ENCODE measurements at regions not wholly inside any gene's neighbourhood (a gene's known extent, or its start where the extent isn't known, plus 50 kb on each side); places are given as distances from the start of the nearest gene placed in this dataset.

GRCh38 chr7:89994483-89994882 lies 159.8 kb upstream of the STEAP1 start:
- no peak overlapping the region for H3K4me3 ChIP-seq
- no peaks in the 10 kb centered on the region for H4K20me1 ChIP-seq (ENCODE audit: insufficient read depth)
- no peaks in the 10 kb centered on the region for H3K9me3 ChIP-seq (ENCODE audit: low read depth)
- no peak overlapping the region for H3K4me2 ChIP-seq (ENCODE audit: unreplicated experiment)
- no peaks in the 10 kb centered on the region for H3F3A ChIP-seq (ENCODE audit: insufficient read depth)
- in situ Hi-C loops (cut with MboI): no loop called here
- WGBS, 2 experiments (ENCODE audit: low coverage in 1 of 2, low lambda C conversion rate in 2 of 2, missing lambda C conversion rate in 2 of 2): 19 to 26% methylated on average over 1 of the region's 1 CpG
- H3K4me1 ChIP-seq (ENCODE audit: insufficient read depth): no peaks in the 10 kb centered on the region
- no peak for TF ChIP-seq EZH2phosphoT487 (IDR thresholded peaks at IDR 0.05; ENCODE audit: insufficient read depth, low read depth)
- TF ChIP-seq EZH2 (IDR thresholded peaks at IDR 0.05; ENCODE audit: insufficient read depth, poor library complexity, severe bottlenecking): no peak
- H3K27me3 ChIP-seq (replicated peaks; ENCODE audit: insufficient read depth): no peaks in the 10 kb centered on the region
- no peak overlapping the region for H3K9ac ChIP-seq
- no peaks in the 10 kb centered on the region for H3K36me3 ChIP-seq (ENCODE audit: low read depth)
- H3K27ac ChIP-seq: no peak overlapping the region
- H2AFZ ChIP-seq: no peak overlapping the region
- peak; percentile 10 for DNase-seq
- no peaks in the 10 kb centered on the region for H3K9me2 ChIP-seq (ENCODE audit: insufficient read depth)
- no peaks in the 10 kb centered on the region for H3K79me2 ChIP-seq (ENCODE audit: insufficient read depth)

GRCh38 chr7:89998554-89998953 lies 155.7 kb upstream of the STEAP1 start:
- 33 to 39% methylated on average over 2 of the region's 2 CpGs for WGBS, 2 experiments (ENCODE audit: low coverage in 1 of 2, low lambda C conversion rate in 2 of 2, missing lambda C conversion rate in 2 of 2)

GRCh38 chr7:90005836-90006235 lies 148.4 kb upstream of the STEAP1 start:
- peaks cover 2% of the 10 kb centered on the region; the same call in 1 of the 2 replicates for H3K9me2 ChIP-seq (ENCODE audit: insufficient read depth)
- no peaks in the 10 kb centered on the region for H3K9me3 ChIP-seq (ENCODE audit: low read depth)
- no peak overlapping the region for H3K4me2 ChIP-seq (ENCODE audit: unreplicated experiment)
- H3K36me3 ChIP-seq (ENCODE audit: low read depth): no peaks in the 10 kb centered on the region
- no peak for DNase-seq
- no peaks in the 10 kb centered on the region for H3K79me2 ChIP-seq (ENCODE audit: insufficient read depth)
- in situ Hi-C loops (cut with MboI): no loop called here
- 66 to 68% methylated on average over 2 of the region's 2 CpGs for WGBS, 2 experiments (ENCODE audit: low coverage in 1 of 2, low lambda C conversion rate in 2 of 2, missing lambda C conversion rate in 2 of 2)
- H3K27ac ChIP-seq: no peak overlapping the region
- H3K4me3 ChIP-seq: no peak overlapping the region
- H3K4me1 ChIP-seq (ENCODE audit: insufficient read depth): no peaks in the 10 kb centered on the region
- no peak overlapping the region for H3K9ac ChIP-seq
- TF ChIP-seq EZH2phosphoT487 (IDR thresholded peaks at IDR 0.05; ENCODE audit: insufficient read depth, low read depth) (no peak), EZH2 (IDR thresholded peaks at IDR 0.05; ENCODE audit: insufficient read depth, poor library complexity, severe bottlenecking) (no peak)
- no peaks in the 10 kb centered on the region; the same call in none of the 2 replicates for H3K27me3 ChIP-seq (replicated peaks; ENCODE audit: insufficient read depth)
- H4K20me1 ChIP-seq (ENCODE audit: insufficient read depth): no peaks in the 10 kb centered on the region
- H3F3A ChIP-seq (ENCODE audit: insufficient read depth): no peaks in the 10 kb centered on the region
- H2AFZ ChIP-seq: no peak overlapping the region

More at GRCh38 chr7:89998554-89998953, 155.7 kb upstream of the STEAP1 start:
- Histone ChIP-seq H4K20me1 (ENCODE audit: insufficient read depth) (no peaks in the 10 kb centered on the region), H3K79me2 (ENCODE audit: insufficient read depth) (no peaks in the 10 kb centered on the region), H3F3A (ENCODE audit: insufficient read depth) (no peaks in the 10 kb centered on the region), H3K9ac (no peak overlapping the region), H3K9me2 (ENCODE audit: insufficient read depth) (no peaks in the 10 kb centered on the region), H3K27ac (no peak overlapping the region), H3K4me1 (ENCODE audit: insufficient read depth) (no peaks in the 10 kb centered on the region), H2AFZ (no peak overlapping the region), H3K9me3 (ENCODE audit: low read depth) (no peaks in the 10 kb centered on the region), H3K4me3 (no peak overlapping the region), H3K36me3 (ENCODE audit: low read depth) (no peaks in the 10 kb centered on the region), H3K27me3 (replicated peaks; ENCODE audit: insufficient read depth) (no peaks in the 10 kb centered on the region), H3K4me2 (ENCODE audit: unreplicated experiment) (no peak overlapping the region)
- TF ChIP-seq EZH2 (IDR thresholded peaks at IDR 0.05; ENCODE audit: insufficient read depth, poor library complexity, severe bottlenecking): no peak
- TF ChIP-seq EZH2phosphoT487 (IDR thresholded peaks at IDR 0.05; ENCODE audit: insufficient read depth, low read depth): no peak
- in situ Hi-C loops (cut with MboI): no loop called here
- DNase-seq: no peak

- no peak for TF ChIP-seq EZH2phosphoT487 (IDR thresholded peaks at IDR 0.05; ENCODE audit: insufficient read depth, low read depth)
- TF ChIP-seq EZH2 (IDR thresholded peaks at IDR 0.05; ENCODE audit: insufficient read depth, poor library complexity, severe bottlenecking): no peak
- Histone ChIP-seq H3K9me2 (ENCODE audit: insufficient read depth) (peaks cover 2% of the 10 kb centered on the region; the same call in 1 of the 2 replicates), H3K9ac (no peak overlapping the region), H3K4me3 (no peak overlapping the region), H3K4me1 (ENCODE audit: insufficient read depth) (no peaks in the 10 kb centered on the region), H3K27me3 (replicated peaks; ENCODE audit: insufficient read depth) (no peaks in the 10 kb centered on the region; the same call in none of the 2 replicates), H3F3A (ENCODE audit: insufficient read depth) (no peaks in the 10 kb centered on the region), H2AFZ (no peak overlapping the region), H3K27ac (no peak overlapping the region), H3K4me2 (ENCODE audit: unreplicated experiment) (no peak overlapping the region), H3K36me3 (ENCODE audit: low read depth) (no peaks in the 10 kb centered on the region), H4K20me1 (ENCODE audit: insufficient read depth) (no peaks in the 10 kb centered on the region), H3K79me2 (ENCODE audit: insufficient read depth) (no peaks in the 10 kb centered on the region), H3K9me3 (ENCODE audit: low read depth) (no peaks in the 10 kb centered on the region)
- DNase-seq: no peak
- in situ Hi-C loops (cut with MboI): no loop called here
- 25% methylated on average over 3 of the region's 3 CpGs for WGBS, 2 experiments (ENCODE audit: low coverage in 1 of 2, low lambda C conversion rate in 2 of 2, missing lambda C conversion rate in 2 of 2)
These were observed 147.1 kb upstream of the STEAP1 start for GRCh38 chr7:90007001-90007654.

Data from GM23248 (cell line).